ENCODE measurements at regions not wholly inside any gene's neighbourhood (a gene's known extent, or its start where the extent isn't known, plus 50 kb on each side); places are given as distances from the start of the nearest gene placed in this dataset.

GRCh38 chr12:130049666-130050065 is 112.6 kb upstream of the FZD10 start:
- DNase-seq, result no peak
- no peak for TF ChIP-seq CTCF (IDR thresholded peaks at IDR 0.05)
- Histone ChIP-seq H3K9me3 (ENCODE audit: control insufficient read depth in 1 of 2, insufficient read depth in 1 of 2, low read length in 2 of 2) (peaks cover 0 to 22% of the 10 kb centered on the region in 2 experiments), H3K4me3 (ENCODE audit: low read length) (no peak overlapping the region), H3K4me1 (ENCODE audit: insufficient read depth, low read length) (peaks cover 5% of the 10 kb centered on the region), H3K27ac (ENCODE audit: low read depth in 1 of 2, low read length in 2 of 2) (no peak overlapping the region), H3K36me3 (ENCODE audit: insufficient read depth, low read length) (no peaks in the 10 kb centered on the region), H3K27me3 (ENCODE audit: control insufficient read depth in 1 of 2, insufficient read depth in 2 of 2, low read length in 2 of 2) (peaks cover 14% of the 10 kb centered on the region in 2 experiments)
- ATAC-seq (ENCODE audit: poor library complexity), result no peak
- Mint-ChIP-seq H3K36me3 (ENCODE audit: low read depth) (no peaks in the 10 kb centered on the region), H3K9me3 (no peaks in the 10 kb centered on the region), H3K4me3 (no peak overlapping the region), H3K4me1 (ENCODE audit: low read depth) (no peaks in the 10 kb centered on the region), H3K27ac (no peak overlapping the region), H3K27me3 (peaks cover 45% of the 10 kb centered on the region)
- CTCF ChIA-PET, result no interaction called here
- intact Hi-C loops (cut with DNase I, micrococcal nuclease), result loop anchor here in 1 of 2 experiments (5.0 kb wide), 1 partner anchor 698 kb away; no protein-coding TSS in a partner anchor
- POLR2A ChIA-PET, result no interaction called here

- no peaks in the 10 kb centered on the region for H3K4me1 Mint-ChIP-seq (ENCODE audit: low read depth)
- ATAC-seq (ENCODE audit: poor library complexity), result no peak
- no peak overlapping the region for H3K4me3 ChIP-seq (ENCODE audit: low read length)
- H3K4me3 Mint-ChIP-seq, result no peak overlapping the region
- H3K36me3 Mint-ChIP-seq (ENCODE audit: low read depth), result no peaks in the 10 kb centered on the region
- H3K27ac ChIP-seq (ENCODE audit: low read depth in 1 of 2, low read length in 2 of 2), result no peak overlapping the region
- peaks cover 0 to 25% of the 10 kb centered on the region in 2 experiments for H3K9me3 ChIP-seq (ENCODE audit: control insufficient read depth in 1 of 2, insufficient read depth in 1 of 2, low read length in 2 of 2)
- H3K27me3 Mint-ChIP-seq, result peaks cover 32% of the 10 kb centered on the region
- no peaks in the 10 kb centered on the region for H3K9me3 Mint-ChIP-seq
- POLR2A ChIA-PET, result no interaction called here
- no peak for TF ChIP-seq CTCF (IDR thresholded peaks at IDR 0.05)
- DNase-seq, result no peak
- CTCF ChIA-PET, result no interaction called here
- peaks cover 5% of the 10 kb centered on the region for H3K4me1 ChIP-seq (ENCODE audit: insufficient read depth, low read length)
- no peak overlapping the region for H3K27ac Mint-ChIP-seq
- intact Hi-C loops (cut with DNase I, micrococcal nuclease), result no loop called here
- no peaks in the 10 kb centered on the region for H3K36me3 ChIP-seq (ENCODE audit: insufficient read depth, low read length)
- no peaks in the 10 kb centered on the region for H3K27me3 ChIP-seq (ENCODE audit: control insufficient read depth in 1 of 2, insufficient read depth in 2 of 2, low read length in 2 of 2)
Measured at GRCh38 chr12:130051900-130052299, 110.4 kb upstream of the FZD10 start.

- H3K4me1 ChIP-seq (ENCODE audit: insufficient read depth, low read length), result no peaks in the 10 kb centered on the region
- H3K27me3 Mint-ChIP-seq, result peaks cover 25% of the 10 kb centered on the region
- no peaks in the 10 kb centered on the region for H3K4me1 Mint-ChIP-seq (ENCODE audit: low read depth)
- no peak overlapping the region for H3K27ac ChIP-seq (ENCODE audit: low read depth in 1 of 2, low read length in 2 of 2)
- ChIA-PET POLR2A (no interaction called here), CTCF (no interaction called here)
- H3K36me3 ChIP-seq (ENCODE audit: insufficient read depth, low read length), result no peaks in the 10 kb centered on the region
- no peak overlapping the region for H3K4me3 ChIP-seq (ENCODE audit: low read length)
- no peak for DNase-seq
- no peaks in the 10 kb centered on the region for H3K9me3 Mint-ChIP-seq
- H3K27me3 ChIP-seq (ENCODE audit: control insufficient read depth in 1 of 2, insufficient read depth in 2 of 2, low read length in 2 of 2), result no peaks in the 10 kb centered on the region
- H3K27ac Mint-ChIP-seq, result no peak overlapping the region
- peaks cover 0 to 25% of the 10 kb centered on the region in 2 experiments for H3K9me3 ChIP-seq (ENCODE audit: control insufficient read depth in 1 of 2, insufficient read depth in 1 of 2, low read length in 2 of 2)
- H3K4me3 Mint-ChIP-seq, result no peak overlapping the region
- no peak for TF ChIP-seq CTCF (IDR thresholded peaks at IDR 0.05)
- H3K36me3 Mint-ChIP-seq (ENCODE audit: low read depth), result no peaks in the 10 kb centered on the region
- no peak for ATAC-seq (ENCODE audit: poor library complexity)
- intact Hi-C loops (cut with DNase I, micrococcal nuclease), result no loop called here
Measured at GRCh38 chr12:130053651-130054069, 108.6 kb upstream of the FZD10 start.

All from CD4-positive, alpha-beta T cell (primary cell).